ENCODE measurements at regions not wholly inside any gene's neighbourhood (a gene's known extent, or its start where the extent isn't known, plus 50 kb on each side); places are given as distances from the start of the nearest gene placed in this dataset.

GRCh38 chr3:109728861-109729494, 391.6 kb upstream of the DPPA4 start:
- H3K23ac ChIP-seq (ENCODE audit: insufficient read length, low read depth, low read length), result no peak overlapping the region
- no peak overlapping the region for H3K4me2 ChIP-seq (ENCODE audit: insufficient read depth, insufficient read length, low read length)

More at GRCh38 chr3:109728861-109729494, 391.6 kb upstream of the DPPA4 start:
- H2BK120ac ChIP-seq (ENCODE audit: low read depth, low read length, poor library complexity, severe bottlenecking), result no peak overlapping the region
- H3K27ac ChIP-seq (ENCODE audit: insufficient read length, low read depth, low read length), result no peak overlapping the region
- Mint-ChIP-seq H3K27me3 (ENCODE audit: low read depth) (no peaks in the 10 kb centered on the region), H3K36me3 (ENCODE audit: insufficient read depth in 1 of 3, low read depth in 3 of 3) (peaks cover 2 to 10% (median 2%) of the 10 kb centered on the region in 3 experiments; a peak in 3 of 7 replicates), H3K4me3 (no peak overlapping the region), H3K4me1 (no peaks in the 10 kb centered on the region), H3K9me3 (peaks cover 6 to 8% of the 10 kb centered on the region in 2 experiments), H3K27ac (no peak overlapping the region)
- no peaks in the 10 kb centered on the region for H3K27me3 ChIP-seq (ENCODE audit: insufficient read depth, low read length)
- H4K8ac ChIP-seq (replicated peaks; ENCODE audit: insufficient read length, low read depth, low read length), result no peak overlapping the region
- no peak for DNase-seq
- no peaks in the 10 kb centered on the region for H3K79me1 ChIP-seq (ENCODE audit: insufficient read depth, low read depth, low read length, poor library complexity, severe bottlenecking)
- no peak for TF ChIP-seq CTCF (conservative IDR thresholded peaks at IDR 0.05)
- no peaks in the 10 kb centered on the region for H4K20me1 ChIP-seq (ENCODE audit: control insufficient read depth, insufficient read depth, insufficient read length)
- no CpG with 5 or more reads among the region's 1 CpG for WGBS (ENCODE audit: extremely low coverage, insufficient read length, low lambda C conversion rate)
- H3K9ac ChIP-seq (ENCODE audit: extremely low read depth, insufficient read length, low read length), result no peak overlapping the region
- H2BK20ac ChIP-seq (ENCODE audit: low read depth, low read length, poor library complexity, severe bottlenecking), result no peak overlapping the region
- H3K14ac ChIP-seq (ENCODE audit: insufficient read depth, low read length), result no peak overlapping the region
- no peak overlapping the region for H3T11ph ChIP-seq (ENCODE audit: low read length)
- H3K23me2 ChIP-seq (ENCODE audit: insufficient read length, low read depth, low read length, poor library complexity, severe bottlenecking), result no peaks in the 10 kb centered on the region
- no peaks in the 10 kb centered on the region for H3K9me3 ChIP-seq (ENCODE audit: control insufficient read depth, low read depth, low read length)
- H2BK12ac ChIP-seq (ENCODE audit: insufficient read length, low read depth, low read length), result no peak overlapping the region
- H2BK15ac ChIP-seq (ENCODE audit: low read depth, low read length), result no peak overlapping the region
- no peak overlapping the region for H3K18ac ChIP-seq (ENCODE audit: insufficient read length, low read depth, low read length)
- H2AK5ac ChIP-seq (ENCODE audit: insufficient read length, low read length), result no peak overlapping the region
- H3K4ac ChIP-seq (ENCODE audit: low read depth, low read length), result no peak overlapping the region
- no peak overlapping the region for H3K56ac ChIP-seq (ENCODE audit: insufficient read length, low read depth, low read length)
- H4K91ac ChIP-seq (ENCODE audit: insufficient read length, low read depth, low read length), result no peak overlapping the region
- no peak overlapping the region for H4K5ac ChIP-seq (ENCODE audit: insufficient read length, low read depth, low read length)
- H3K79me2 ChIP-seq (ENCODE audit: insufficient read depth, low read length), result no peaks in the 10 kb centered on the region
- H2BK5ac ChIP-seq (ENCODE audit: insufficient read length, low read length), result no peak overlapping the region
- no peaks in the 10 kb centered on the region for H3K4me1 ChIP-seq (ENCODE audit: insufficient read depth, low read length)
- H2AFZ ChIP-seq (ENCODE audit: low read length), result no peak overlapping the region

Data from H9 (cell line).